Activated CD4-positive, alpha-beta T cell treated with anti-CD3 and anti-CD28 coated beads, Interleukin-2, amount 10 ng/mL, durations not matched to agents 7 days and 5 days (primary cell): ENCODE measurements at regions not wholly inside any gene's neighbourhood (a gene's known extent, or its start where the extent isn't known, plus 50 kb on each side); places are given as distances from the start of the nearest gene placed in this dataset.

Experiments used
- CTCF ChIA-PET: fragments of 350-600 bp; sonication (Branson Sonifier 250); formaldehyde crosslinking; loops from one replicate; lab custom pipeline; 2021; ENCODE audit warnings: antibody characterized with exemption; lab: Charles Lee
- POLR2A ChIA-PET: fragments of 350-600 bp; sonication (Branson Sonifier 250); formaldehyde crosslinking; loops from one replicate; lab custom pipeline; 2021; ENCODE audit warnings: antibody characterized with exemption; lab: Charles Lee
- DNase-seq: peaks from one replicate; pipeline ENCODE4 v3.0.0-alpha.2; 2020
- H3K27ac Mint-ChIP-seq: one replicate; pipeline ENCODE4 v1.8.0; 2021; ENCODE audit warnings: mild to moderate bottlenecking, moderate library complexity, mixed read lengths
- H3K27me3 Mint-ChIP-seq: one replicate; pipeline ENCODE4 v1.8.0; 2021; ENCODE audit warnings: mixed read lengths
- H3K36me3 Mint-ChIP-seq: one replicate; pipeline ENCODE4 v1.8.0; 2021; ENCODE audit warnings: low read depth, mixed read lengths
- H3K4me1 Mint-ChIP-seq: one replicate; pipeline ENCODE4 v1.8.0; 2021; ENCODE audit warnings: mixed read lengths
- H3K4me3 Mint-ChIP-seq: one replicate; pipeline ENCODE4 v1.8.0; 2021; ENCODE audit warnings: mild to moderate bottlenecking, moderate library complexity, mixed read lengths
- H3K9me3 Mint-ChIP-seq: one replicate; pipeline ENCODE4 v1.8.0; 2021; ENCODE audit warnings: mixed read lengths

DNA sequence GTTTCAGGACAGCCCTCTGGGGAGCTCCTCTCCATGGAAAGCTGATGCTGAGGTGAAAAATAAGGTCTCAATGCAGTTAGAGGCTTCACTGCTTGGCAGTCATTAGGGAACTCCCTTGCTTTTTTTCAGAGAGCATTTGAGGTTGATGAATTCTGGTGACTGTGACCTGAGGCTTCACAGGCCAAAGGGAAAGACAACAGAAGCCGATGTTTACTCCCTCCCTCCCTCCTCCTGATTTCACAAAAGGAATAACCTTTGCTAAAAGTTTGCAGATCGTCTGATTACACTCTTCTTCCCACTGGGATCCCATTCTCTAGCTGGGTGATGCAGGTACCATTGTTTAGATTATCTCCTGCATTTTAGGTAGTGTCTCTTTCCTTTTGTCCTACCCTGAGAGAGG, 329.4 kb downstream of the KIF4B start:
- no peaks in the 10 kb centered on the region for H3K27me3 Mint-ChIP-seq
- POLR2A ChIA-PET: no interaction called here
- no peaks in the 10 kb centered on the region for H3K9me3 Mint-ChIP-seq
- H3K4me3 Mint-ChIP-seq: no peak overlapping the region
- no peak for DNase-seq
- H3K4me1 Mint-ChIP-seq: no peaks in the 10 kb centered on the region
- CTCF ChIA-PET: interaction anchor here (0.6 kb wide), 1 partner anchor 339 kb away, joined by 3 read pairs; no protein-coding TSS in a partner anchor
- no peak overlapping the region for H3K27ac Mint-ChIP-seq
- H3K36me3 Mint-ChIP-seq: no peaks in the 10 kb centered on the region

DNA sequence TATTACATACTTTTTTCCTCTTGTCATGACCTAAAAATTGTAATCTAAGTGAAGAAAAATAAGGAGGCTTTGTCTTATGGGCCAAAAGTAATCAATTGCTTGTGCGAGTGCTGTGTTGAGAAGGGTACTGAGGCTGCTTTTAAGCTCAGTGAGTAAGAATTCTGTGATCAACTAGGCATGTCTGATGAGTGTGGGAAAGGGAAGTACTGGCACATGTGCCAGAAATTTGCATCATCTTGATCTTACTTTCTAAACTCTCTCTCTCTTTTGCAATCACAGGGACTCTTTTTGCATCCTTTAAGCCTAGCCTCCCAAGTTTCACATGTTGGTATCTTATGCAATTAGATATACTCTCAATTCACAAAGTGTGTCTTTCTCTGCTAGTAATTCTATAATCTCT, 329.9 kb downstream of the KIF4B start:
- no peak for DNase-seq
- no peaks in the 10 kb centered on the region for H3K4me1 Mint-ChIP-seq

DNA sequence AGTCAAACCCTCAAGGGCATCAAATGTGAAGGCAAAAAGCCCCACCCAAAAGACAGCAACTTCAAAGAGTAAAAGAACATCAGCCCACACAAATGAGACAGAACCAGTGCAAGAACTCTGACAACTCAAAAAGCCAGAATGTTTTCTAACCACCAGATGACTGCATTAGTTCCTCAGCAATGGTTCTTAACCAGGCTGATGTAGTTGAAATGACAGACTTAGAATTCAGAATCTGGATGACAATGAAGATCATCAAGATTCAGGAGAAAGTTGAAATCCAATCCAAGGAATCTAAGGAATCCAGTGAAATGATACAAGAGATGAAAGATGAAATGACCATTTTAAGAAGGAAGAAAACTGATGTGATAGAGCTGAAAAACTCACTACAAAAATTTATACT, 339.7 kb downstream of the KIF4B start:
- H3K36me3 Mint-ChIP-seq: no peaks in the 10 kb centered on the region
- ChIA-PET POLR2A (no interaction called here), CTCF (no interaction called here)
- H3K27me3 Mint-ChIP-seq: no peaks in the 10 kb centered on the region
- peaks cover 5% of the 10 kb centered on the region for H3K9me3 Mint-ChIP-seq
- no peak overlapping the region for H3K27ac Mint-ChIP-seq
- H3K4me3 Mint-ChIP-seq: no peak overlapping the region
- DNase-seq: no peak
- H3K4me1 Mint-ChIP-seq: no peaks in the 10 kb centered on the region

More for the DNA sequence above, 329.9 kb downstream of the KIF4B start:
- no peaks in the 10 kb centered on the region for H3K27me3 Mint-ChIP-seq
- no peaks in the 10 kb centered on the region for H3K9me3 Mint-ChIP-seq
- H3K36me3 Mint-ChIP-seq: no peaks in the 10 kb centered on the region
- POLR2A ChIA-PET: no interaction called here
- H3K4me3 Mint-ChIP-seq: no peak overlapping the region
- CTCF ChIA-PET: interaction anchor here (0.6 kb wide), 1 partner anchor 339 kb away, joined by 3 read pairs; no protein-coding TSS in a partner anchor
- H3K27ac Mint-ChIP-seq: no peak overlapping the region

DNA sequence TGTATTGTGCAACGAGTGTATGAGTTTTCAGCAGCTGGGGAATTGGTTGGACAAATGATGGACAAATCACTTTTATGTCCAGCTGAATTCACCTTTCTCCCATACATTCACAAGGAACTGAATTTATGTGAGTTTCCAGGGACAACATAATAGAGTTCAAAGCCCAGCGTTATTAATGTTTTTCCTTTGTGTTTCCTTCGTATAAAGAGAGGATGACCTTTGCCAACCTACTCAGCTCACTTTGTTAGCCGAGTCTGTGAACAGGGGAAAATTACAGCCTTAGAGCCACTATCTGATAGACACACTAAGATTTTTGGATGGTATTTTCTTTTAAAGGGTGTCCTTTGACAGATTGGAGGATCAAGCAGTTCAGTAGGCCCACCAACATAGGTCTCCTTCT, 352.5 kb downstream of the KIF4B start:
- no peak overlapping the region for H3K4me3 Mint-ChIP-seq
- H3K9me3 Mint-ChIP-seq: no peaks in the 10 kb centered on the region
- H3K27me3 Mint-ChIP-seq: no peaks in the 10 kb centered on the region
- POLR2A ChIA-PET: no interaction called here
- no peaks in the 10 kb centered on the region for H3K36me3 Mint-ChIP-seq
- CTCF ChIA-PET: no interaction called here
- no peaks in the 10 kb centered on the region for H3K4me1 Mint-ChIP-seq
- no peak overlapping the region for H3K27ac Mint-ChIP-seq
- DNase-seq: no peak

DNA sequence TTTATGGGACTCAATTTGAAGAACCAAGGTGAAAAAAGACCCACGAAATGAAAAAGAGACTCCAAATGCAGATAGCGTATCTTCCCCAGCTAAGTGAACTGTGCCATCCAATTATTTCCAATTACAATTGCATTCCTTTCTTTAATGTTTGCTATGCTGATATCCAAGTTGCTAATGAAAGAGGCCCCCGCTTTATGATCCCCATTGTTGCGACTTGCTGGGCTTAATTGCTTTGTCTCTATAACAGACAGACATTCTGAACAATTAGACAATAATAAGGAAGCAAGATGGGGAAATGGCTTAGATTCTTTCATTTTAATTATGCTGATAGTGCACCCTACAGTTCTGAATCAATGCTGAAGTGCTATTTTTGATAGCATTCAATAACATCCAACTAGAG, 354.3 kb downstream of the KIF4B start:
- no peaks in the 10 kb centered on the region for H3K36me3 Mint-ChIP-seq
- no peaks in the 10 kb centered on the region for H3K4me1 Mint-ChIP-seq
- no peaks in the 10 kb centered on the region for H3K9me3 Mint-ChIP-seq

DNA sequence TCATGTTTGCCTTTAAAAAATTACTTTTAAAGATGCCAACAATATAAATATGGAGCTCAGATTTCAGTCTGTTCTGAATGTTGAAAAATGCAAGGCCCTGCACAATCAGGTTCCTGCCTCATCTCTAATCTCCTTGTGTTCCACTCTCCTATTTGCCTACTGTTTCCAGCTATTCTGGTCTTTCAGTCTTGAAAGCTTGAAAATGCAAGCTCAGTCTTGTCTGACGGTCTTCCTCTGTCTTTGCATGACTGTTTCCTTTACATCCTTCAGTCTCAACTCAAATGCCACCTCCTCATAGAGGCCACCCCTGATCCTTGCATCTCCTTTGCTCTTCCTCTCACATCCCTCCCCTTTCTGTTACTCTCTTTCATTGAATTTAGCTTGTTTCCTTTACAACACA, 354.9 kb downstream of the KIF4B start:
- DNase-seq: no peak
- H3K27me3 Mint-ChIP-seq: no peaks in the 10 kb centered on the region
- H3K27ac Mint-ChIP-seq: no peak overlapping the region
- H3K4me1 Mint-ChIP-seq: no peaks in the 10 kb centered on the region
- ChIA-PET CTCF (interaction anchor here (0.6 kb wide), 1 partner anchor 365 kb away, joined by 4 read pairs; no protein-coding TSS in a partner anchor), POLR2A (no interaction called here)
- H3K4me3 Mint-ChIP-seq: no peak overlapping the region
- no peaks in the 10 kb centered on the region for H3K36me3 Mint-ChIP-seq
- no peaks in the 10 kb centered on the region for H3K9me3 Mint-ChIP-seq

More for the DNA sequence above, 354.3 kb downstream of the KIF4B start:
- ChIA-PET CTCF (no interaction called here), POLR2A (no interaction called here)
- no peak for DNase-seq
- Mint-ChIP-seq H3K27me3 (no peaks in the 10 kb centered on the region), H3K4me3 (no peak overlapping the region), H3K27ac (no peak overlapping the region)

DNA sequence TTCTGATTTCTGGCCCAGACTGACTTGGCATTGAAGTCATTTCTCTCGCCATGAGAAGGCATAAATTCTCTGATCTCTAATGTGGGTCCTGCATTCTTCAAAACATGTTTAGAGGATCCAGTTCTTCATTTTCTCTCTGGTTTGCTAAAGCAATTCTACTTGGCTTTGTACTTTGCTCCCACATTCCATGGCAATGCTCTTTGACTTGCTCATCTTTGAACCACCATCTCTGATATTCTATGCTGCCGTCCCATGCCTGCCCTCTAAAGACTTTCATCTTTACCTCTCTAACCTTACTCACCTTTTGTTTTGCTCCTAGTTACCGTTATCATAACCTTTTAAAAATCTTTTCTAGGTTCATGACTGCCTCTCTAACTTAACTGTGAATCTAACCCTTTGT, 366.9 kb downstream of the KIF4B start:
- DNase-seq: no peak
- ChIA-PET CTCF (no interaction called here), POLR2A (no interaction called here)
- Mint-ChIP-seq H3K27ac (no peak overlapping the region), H3K4me3 (no peak overlapping the region), H3K4me1 (no peaks in the 10 kb centered on the region), H3K27me3 (no peaks in the 10 kb centered on the region), H3K36me3 (no peaks in the 10 kb centered on the region), H3K9me3 (no peaks in the 10 kb centered on the region)

DNA sequence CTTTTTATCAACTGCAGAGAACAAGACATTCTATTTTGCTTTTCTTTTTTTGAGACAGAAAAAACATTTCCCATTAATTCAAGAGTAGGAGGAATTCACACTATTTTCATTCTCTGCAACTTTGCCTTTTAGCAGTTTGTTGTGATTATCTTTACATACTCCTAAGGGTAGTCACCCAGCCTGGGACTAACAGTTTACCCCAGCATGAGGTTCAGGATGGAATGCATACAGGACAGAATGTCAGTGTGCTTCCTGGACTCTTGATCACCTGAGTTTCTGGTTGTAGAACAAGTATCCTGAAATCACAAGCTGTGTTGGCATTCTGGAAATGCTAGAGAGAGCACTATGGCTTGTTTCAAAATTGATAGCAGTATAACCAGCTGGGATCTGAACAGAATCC, 368.1 kb downstream of the KIF4B start:
- CTCF ChIA-PET: no interaction called here
- H3K9me3 Mint-ChIP-seq: no peaks in the 10 kb centered on the region
- no peaks in the 10 kb centered on the region for H3K36me3 Mint-ChIP-seq
- no peak for DNase-seq
- POLR2A ChIA-PET: no interaction called here
- H3K27ac Mint-ChIP-seq: no peak overlapping the region
- H3K4me1 Mint-ChIP-seq: no peaks in the 10 kb centered on the region
- no peak overlapping the region for H3K4me3 Mint-ChIP-seq
- H3K27me3 Mint-ChIP-seq: no peaks in the 10 kb centered on the region

DNA sequence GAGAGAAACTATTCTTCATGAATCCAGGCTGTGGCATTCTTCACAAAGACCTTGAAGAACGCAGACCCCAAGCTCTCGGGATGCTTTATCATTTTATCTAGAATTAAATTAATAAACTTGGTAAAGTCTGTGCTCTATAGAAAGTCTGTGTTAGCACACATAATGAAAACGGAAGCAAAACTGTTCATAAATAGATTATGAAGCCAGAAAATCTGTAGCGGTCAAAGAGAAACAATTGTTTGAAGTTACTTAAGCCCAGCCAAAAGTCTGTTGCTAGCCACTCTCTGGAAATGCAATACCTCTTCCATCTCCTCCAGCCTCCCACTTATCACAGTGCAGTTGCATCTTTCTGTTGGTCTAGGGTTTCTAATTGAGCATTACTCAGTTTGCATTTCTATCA, 375.9 kb downstream of the KIF4B start:
- H3K27me3 Mint-ChIP-seq: no peaks in the 10 kb centered on the region
- no peak overlapping the region for H3K27ac Mint-ChIP-seq
- H3K36me3 Mint-ChIP-seq: no peaks in the 10 kb centered on the region
- POLR2A ChIA-PET: no interaction called here
- no peaks in the 10 kb centered on the region for H3K9me3 Mint-ChIP-seq
- CTCF ChIA-PET: no interaction called here
- DNase-seq: no peak
- no peak overlapping the region for H3K4me3 Mint-ChIP-seq
- H3K4me1 Mint-ChIP-seq: no peaks in the 10 kb centered on the region

DNA sequence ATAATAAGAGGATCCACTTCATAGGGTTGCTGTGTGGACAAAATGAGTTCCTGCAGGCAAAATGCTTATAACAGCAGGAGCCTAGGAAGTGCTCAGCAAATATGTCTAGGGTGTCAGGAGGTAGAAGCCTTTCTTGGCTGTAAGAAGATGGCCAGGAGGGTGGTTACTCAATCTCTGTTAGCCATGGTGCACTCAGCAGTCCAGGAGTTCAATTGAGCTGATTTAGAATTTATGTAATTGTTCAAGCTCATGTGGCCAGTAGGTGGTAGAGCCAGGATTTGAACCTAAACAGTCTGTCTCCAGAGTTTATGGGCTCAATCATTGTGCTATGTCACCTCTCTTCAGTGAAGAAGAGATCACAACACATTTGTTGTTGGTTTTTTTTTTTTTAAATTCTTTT, 381.2 kb downstream of the KIF4B start:
- CTCF ChIA-PET: no interaction called here
- no peak overlapping the region for H3K27ac Mint-ChIP-seq
- no peaks in the 10 kb centered on the region for H3K27me3 Mint-ChIP-seq
- POLR2A ChIA-PET: no interaction called here
- H3K4me3 Mint-ChIP-seq: no peak overlapping the region
- no peaks in the 10 kb centered on the region for H3K36me3 Mint-ChIP-seq
- H3K9me3 Mint-ChIP-seq: no peaks in the 10 kb centered on the region
- DNase-seq: no peak
- no peaks in the 10 kb centered on the region for H3K4me1 Mint-ChIP-seq

DNA sequence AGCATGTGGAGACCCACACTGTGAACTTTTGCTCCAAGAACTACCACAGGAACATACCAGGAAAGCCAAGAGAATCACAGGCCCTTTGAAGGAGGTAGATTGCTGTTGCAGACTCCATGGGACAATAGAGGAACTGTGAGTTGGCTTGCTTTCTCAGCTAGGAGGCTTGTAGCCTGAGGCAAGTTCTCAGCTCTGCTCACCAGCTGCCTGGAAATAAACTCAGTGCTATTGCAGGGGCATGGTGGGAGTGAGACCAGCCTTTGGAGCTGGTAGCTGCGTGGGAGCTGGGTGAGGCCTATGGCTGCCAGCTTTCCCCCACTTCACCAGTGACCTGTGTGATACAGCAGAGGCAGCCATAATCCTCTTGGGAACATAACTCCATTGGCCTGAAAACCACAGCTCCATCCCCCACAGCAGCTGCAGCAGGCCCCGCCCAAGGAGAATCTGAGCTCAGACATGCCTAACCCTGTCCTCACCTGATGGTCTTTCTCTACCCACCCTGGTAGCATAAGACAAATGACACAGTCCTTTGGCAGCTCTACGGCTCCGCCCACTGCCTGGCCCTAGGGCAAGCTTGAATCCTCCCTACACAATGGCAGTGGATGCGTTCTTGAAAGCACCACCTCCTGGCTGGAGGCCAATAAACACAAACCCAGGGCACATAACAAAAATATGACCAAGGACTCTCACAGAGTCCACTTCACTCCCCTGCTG, 389.5 kb downstream of the KIF4B start:
- peaks cover 9% of the 10 kb centered on the region for H3K9me3 Mint-ChIP-seq
- no peak overlapping the region for H3K4me3 Mint-ChIP-seq
- no peaks in the 10 kb centered on the region for H3K36me3 Mint-ChIP-seq
- H3K27ac Mint-ChIP-seq: no peak overlapping the region
- H3K4me1 Mint-ChIP-seq: no peaks in the 10 kb centered on the region
- H3K27me3 Mint-ChIP-seq: no peaks in the 10 kb centered on the region
- no peak for DNase-seq
- CTCF ChIA-PET: interaction anchor here (0.6 kb wide), 1 partner anchor 53 kb away, joined by 3 read pairs; no protein-coding TSS in a partner anchor
- POLR2A ChIA-PET: no interaction called here

DNA sequence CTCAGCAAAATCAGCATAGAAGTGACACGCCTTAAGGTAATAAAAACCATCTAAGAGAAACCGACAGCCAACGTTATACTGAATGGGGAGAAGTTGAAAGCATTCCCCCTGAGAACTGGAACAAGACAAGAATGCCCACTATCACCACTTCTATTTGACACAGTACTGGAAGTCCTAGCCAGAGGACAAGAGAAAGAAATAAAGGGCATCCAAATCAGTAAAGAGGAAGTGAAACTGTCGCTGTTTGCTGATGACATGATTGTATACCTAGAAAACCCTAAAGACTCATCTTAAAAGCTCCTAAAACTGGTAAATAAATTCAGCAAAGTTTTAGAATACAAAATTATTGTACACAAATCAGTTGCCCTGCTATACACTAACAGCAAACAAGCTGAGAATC, 393.3 kb downstream of the KIF4B start:
- no peak for DNase-seq
- H3K27me3 Mint-ChIP-seq: no peaks in the 10 kb centered on the region
- ChIA-PET CTCF (interaction anchor here (0.6 kb wide), 1 partner anchor 1169 kb away, joined by 3 read pairs; no protein-coding TSS in a partner anchor), POLR2A (no interaction called here)
- peaks cover 9% of the 10 kb centered on the region for H3K9me3 Mint-ChIP-seq
- no peak overlapping the region for H3K4me3 Mint-ChIP-seq
- no peaks in the 10 kb centered on the region for H3K36me3 Mint-ChIP-seq
- H3K4me1 Mint-ChIP-seq: no peaks in the 10 kb centered on the region
- no peak overlapping the region for H3K27ac Mint-ChIP-seq

DNA sequence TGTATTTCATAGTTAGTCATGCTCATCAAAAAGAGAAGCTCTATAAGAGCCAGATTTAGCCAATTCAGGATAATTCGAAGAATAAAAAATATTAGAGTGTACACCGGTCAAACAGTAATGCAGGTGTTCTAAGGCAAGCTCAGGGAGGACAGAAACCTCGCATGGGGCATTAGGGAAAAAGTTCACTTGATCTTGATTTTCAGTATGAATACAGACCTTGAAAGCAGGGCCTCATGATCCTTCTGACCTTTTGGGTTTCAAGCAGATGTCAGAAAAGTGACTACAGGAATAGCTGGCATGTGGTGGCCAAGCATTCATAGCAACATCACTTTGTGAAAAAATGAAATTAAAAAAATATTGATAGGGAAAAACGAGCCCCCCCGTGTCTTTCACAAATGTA, 394.9 kb downstream of the KIF4B start:
- Mint-ChIP-seq H3K9me3 (peaks cover 8% of the 10 kb centered on the region), H3K27me3 (no peaks in the 10 kb centered on the region), H3K27ac (no peak overlapping the region), H3K4me3 (no peak overlapping the region), H3K4me1 (no peaks in the 10 kb centered on the region), H3K36me3 (no peaks in the 10 kb centered on the region)
- ChIA-PET CTCF (no interaction called here), POLR2A (no interaction called here)
- DNase-seq: no peak

DNA sequence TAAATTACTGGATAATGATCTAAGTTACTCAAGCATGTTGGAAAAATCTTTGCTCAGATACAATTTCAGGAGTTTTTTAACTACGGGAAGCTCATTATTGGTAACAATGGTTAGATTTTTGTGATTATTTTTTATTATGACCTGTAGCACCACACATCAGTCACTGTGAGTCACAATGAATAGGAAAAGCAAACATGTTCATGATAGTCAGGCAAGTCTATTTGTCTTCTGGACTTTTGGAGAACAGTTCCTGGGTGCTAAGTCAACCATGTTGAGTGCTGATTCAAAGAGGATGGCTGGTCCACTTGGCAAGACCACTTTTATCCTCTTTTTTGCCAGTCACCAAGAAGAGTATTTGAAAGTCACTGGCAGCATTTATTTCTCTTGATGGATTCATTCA, 403.2 kb downstream of the KIF4B start:
- Mint-ChIP-seq H3K9me3 (no peaks in the 10 kb centered on the region), H3K27me3 (no peaks in the 10 kb centered on the region), H3K36me3 (no peaks in the 10 kb centered on the region), H3K27ac (no peak overlapping the region), H3K4me1 (no peaks in the 10 kb centered on the region), H3K4me3 (no peak overlapping the region)
- no peak for DNase-seq
- CTCF ChIA-PET: interaction anchor here (0.9 kb wide), 1 partner anchor 11 kb away, joined by 3 read pairs; no protein-coding TSS in a partner anchor
- POLR2A ChIA-PET: no interaction called here
